ENCODE measurements at regions not wholly inside any gene's neighbourhood (a gene's known extent, or its start where the extent isn't known, plus 50 kb on each side); places are given as distances from the start of the nearest gene placed in this dataset.

DNA sequence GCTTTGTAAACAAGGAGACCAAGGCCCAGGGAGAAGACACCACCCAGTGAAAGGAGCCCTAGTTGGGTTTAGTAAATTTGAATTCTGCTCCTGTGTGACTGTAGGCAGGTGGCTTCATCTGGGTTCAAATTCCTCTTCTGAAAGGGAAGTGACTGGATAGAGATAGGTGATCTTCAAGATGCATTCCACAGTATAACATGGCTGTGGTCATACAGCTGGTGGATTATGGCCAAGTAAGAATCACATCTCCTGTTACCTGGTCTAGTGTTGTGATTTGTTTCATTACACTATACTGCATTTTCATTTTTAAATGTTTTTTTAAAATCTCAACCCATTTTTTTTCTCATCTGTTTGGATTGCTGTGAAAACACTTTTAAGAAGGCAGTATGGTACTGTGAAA is 58.0 kb upstream of the PICALM start:
- H3K9me3 Mint-ChIP-seq: no peaks in the 10 kb centered on the region
- ChIA-PET CTCF (no interaction called here), POLR2A (no interaction called here)
- ATAC-seq (no peak), DNase-seq (no peak)
- H3K4me1 Mint-ChIP-seq (ENCODE audit: low read depth): peaks cover 17% of the 10 kb centered on the region
- H3K27ac Mint-ChIP-seq: no peak overlapping the region
- no peaks in the 10 kb centered on the region for H3K36me3 Mint-ChIP-seq (ENCODE audit: low read depth)
- TF ChIP-seq, protein P1, sequence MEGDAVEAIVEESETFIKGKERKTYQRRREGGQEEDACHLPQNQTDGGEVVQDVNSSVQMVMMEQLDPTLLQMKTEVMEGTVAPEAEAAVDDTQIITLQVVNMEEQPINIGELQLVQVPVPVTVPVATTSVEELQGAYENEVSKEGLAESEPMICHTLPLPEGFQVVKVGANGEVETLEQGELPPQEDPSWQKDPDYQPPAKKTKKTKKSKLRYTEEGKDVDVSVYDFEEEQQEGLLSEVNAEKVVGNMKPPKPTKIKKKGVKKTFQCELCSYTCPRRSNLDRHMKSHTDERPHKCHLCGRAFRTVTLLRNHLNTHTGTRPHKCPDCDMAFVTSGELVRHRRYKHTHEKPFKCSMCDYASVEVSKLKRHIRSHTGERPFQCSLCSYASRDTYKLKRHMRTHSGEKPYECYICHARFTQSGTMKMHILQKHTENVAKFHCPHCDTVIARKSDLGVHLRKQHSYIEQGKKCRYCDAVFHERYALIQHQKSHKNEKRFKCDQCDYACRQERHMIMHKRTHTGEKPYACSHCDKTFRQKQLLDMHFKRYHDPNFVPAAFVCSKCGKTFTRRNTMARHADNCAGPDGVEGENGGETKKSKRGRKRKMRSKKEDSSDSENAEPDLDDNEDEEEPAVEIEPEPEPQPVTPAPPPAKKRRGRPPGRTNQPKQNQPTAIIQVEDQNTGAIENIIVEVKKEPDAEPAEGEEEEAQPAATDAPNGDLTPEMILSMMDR (IDR thresholded peaks at IDR 0.05): no peak
- H3K4me3 Mint-ChIP-seq: no peak overlapping the region
- intact Hi-C loops (cut with micrococcal nuclease): no loop called here
- H3K27me3 Mint-ChIP-seq: no peaks in the 10 kb centered on the region

DNA sequence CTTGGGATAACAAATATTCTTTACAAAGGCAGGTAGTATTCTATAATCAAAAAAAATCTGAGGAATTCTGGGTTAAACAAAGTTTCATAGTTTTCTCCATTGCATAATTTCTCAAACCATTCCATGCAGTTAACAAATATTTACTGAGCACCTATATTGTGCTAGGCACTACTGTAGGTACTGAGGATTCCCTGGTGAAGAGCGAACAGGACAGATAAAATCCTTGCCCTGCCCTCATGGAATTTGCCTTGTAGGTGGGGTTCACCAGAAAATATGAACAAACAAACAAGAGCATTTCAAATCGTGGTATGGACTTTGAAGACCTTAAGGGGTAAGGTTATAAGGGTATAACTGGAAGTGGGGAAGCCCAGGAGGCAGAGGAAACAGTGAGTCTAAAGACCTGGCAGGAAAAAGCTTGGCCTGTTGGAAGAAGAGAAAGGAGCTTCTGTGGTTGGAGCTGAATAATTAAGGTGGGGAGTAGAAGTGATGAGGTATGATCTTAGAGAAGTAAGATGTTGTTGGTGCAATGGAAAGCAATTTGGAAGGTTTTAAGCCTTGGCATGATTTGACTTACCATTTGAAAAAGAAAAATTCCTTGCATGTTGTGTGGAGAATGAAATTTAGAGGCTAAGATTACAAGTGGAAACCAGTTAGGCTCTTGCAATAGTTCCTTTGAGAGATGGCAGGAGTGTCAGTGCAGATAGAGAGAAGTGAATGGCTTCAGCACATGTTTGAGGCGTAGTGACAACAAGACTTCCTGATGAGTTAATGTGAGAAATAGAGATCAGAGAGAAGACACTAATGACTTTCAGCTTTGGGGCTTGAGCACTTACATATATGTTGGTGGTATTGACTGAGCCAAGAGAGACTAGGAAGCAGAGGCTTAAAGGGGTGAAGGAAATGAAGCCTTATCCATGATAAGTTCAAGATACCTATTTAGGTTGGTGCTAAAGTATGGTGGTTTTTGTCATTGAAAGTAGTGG is 55.7 kb upstream of the PICALM start:
- DNase-seq (no peak), ATAC-seq (peak; percentile 73)
- CTCF ChIA-PET: interaction anchor here (1.2 to 1.5 kb wide), 2 partner anchors 14 to 69 kb away, joined by 3 to 6 read pairs; no protein-coding TSS in a partner anchor
- Mint-ChIP-seq H3K27me3 (peaks cover 3% of the 10 kb centered on the region), H3K4me3 (no peak overlapping the region), H3K9me3 (no peaks in the 10 kb centered on the region), H3K36me3 (ENCODE audit: low read depth) (no peaks in the 10 kb centered on the region), H3K27ac (no peak overlapping the region), H3K4me1 (ENCODE audit: low read depth) (peaks cover 17% of the 10 kb centered on the region)
- intact Hi-C loops (cut with micrococcal nuclease): no loop called here
- TF ChIP-seq, protein P1 (IDR thresholded peaks at IDR 0.05): no peak
- POLR2A ChIA-PET: no interaction called here

DNA sequence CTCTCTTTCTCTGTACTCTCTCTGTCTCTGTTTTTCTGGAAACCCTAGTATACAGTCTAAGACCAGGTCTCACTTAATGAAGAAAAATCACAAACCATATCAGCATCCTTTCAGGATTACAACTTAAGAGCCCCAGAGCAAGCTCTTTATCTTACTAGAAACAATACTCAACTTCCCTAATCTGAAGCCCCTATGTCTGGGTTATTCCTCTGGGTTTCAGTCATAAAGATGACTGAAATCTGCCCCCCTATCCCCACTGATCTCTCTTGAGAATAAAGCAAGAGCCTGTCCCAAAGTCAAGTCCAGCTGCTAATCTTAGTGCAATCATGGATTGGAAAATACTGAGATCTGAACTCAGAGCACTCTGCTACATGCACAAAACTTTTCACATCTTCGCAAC is 53.9 kb upstream of the PICALM start:
- Mint-ChIP-seq H3K27me3 (peaks cover 3% of the 10 kb centered on the region), H3K4me1 (ENCODE audit: low read depth) (peaks cover 20% of the 10 kb centered on the region), H3K9me3 (no peaks in the 10 kb centered on the region), H3K27ac (no peak overlapping the region), H3K4me3 (no peak overlapping the region), H3K36me3 (ENCODE audit: low read depth) (no peaks in the 10 kb centered on the region)
- TF ChIP-seq, protein P1 (IDR thresholded peaks at IDR 0.05): no peak
- ATAC-seq (no peak), DNase-seq (no peak)
- ChIA-PET POLR2A (no interaction called here), CTCF (interaction anchor here (0.8 to 1.0 kb wide), 3 partner anchors 8 to 81 kb away, joined by 3 read pairs; no protein-coding TSS in a partner anchor)
- intact Hi-C loops (cut with micrococcal nuclease): no loop called here

DNA sequence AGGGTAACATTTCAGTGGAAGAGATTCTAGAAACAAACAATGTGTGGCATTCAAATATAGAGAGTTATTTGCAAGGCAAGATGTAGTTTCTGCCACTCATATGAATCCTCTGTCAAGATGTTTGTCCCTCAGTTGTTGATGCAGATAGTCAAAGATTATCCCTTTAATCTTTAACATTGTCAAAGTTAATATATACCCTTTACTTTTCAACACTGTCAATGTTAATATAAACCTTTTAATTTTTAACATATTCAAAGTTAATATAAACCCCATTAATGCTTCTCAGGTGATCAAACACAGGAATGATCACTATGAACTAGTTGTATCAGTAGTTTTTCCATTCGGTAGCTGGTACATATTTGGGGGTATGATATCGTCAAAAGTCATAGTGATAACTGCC is 51.9 kb upstream of the PICALM start:
- CTCF ChIA-PET: no interaction called here
- DNase-seq: no peak
- TF ChIP-seq, protein P1 (IDR thresholded peaks at IDR 0.05): no peak
- POLR2A ChIA-PET: no interaction called here
- no peak for ATAC-seq
- Mint-ChIP-seq H3K4me3 (no peak overlapping the region), H3K9me3 (no peaks in the 10 kb centered on the region), H3K27me3 (peaks cover 3% of the 10 kb centered on the region), H3K27ac (no peak overlapping the region), H3K4me1 (ENCODE audit: low read depth) (peaks cover 40% of the 10 kb centered on the region), H3K36me3 (ENCODE audit: low read depth) (no peaks in the 10 kb centered on the region)
- intact Hi-C loops (cut with micrococcal nuclease): no loop called here

DNA sequence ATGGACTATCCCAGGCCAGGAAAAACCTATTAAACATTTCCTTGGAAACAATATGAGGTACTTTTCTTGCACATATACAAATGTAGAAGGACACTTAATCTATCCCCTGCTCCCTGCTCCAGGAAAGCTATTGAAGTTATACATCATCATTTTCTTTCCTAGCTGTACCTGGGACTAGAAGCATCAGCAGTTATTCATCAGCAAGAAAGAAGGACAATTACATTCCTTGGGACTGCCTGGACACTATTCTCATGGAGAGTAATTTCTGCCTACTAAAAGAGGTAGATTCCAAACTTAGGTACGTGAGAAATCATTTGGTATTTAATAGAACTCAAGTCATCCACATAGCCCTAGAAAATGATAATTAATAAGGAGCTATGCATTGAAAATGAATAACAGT is 51.0 kb upstream of the PICALM start:
- CTCF ChIA-PET: interaction anchor here (1.1 kb wide), 1 partner anchor 78 kb away, joined by 3 read pairs; no protein-coding TSS in a partner anchor

More for the DNA sequence above, 51.0 kb upstream of the PICALM start:
- H3K27ac Mint-ChIP-seq: no peak overlapping the region
- peaks cover 44% of the 10 kb centered on the region for H3K4me1 Mint-ChIP-seq (ENCODE audit: low read depth)
- no peaks in the 10 kb centered on the region for H3K9me3 Mint-ChIP-seq
- no peaks in the 10 kb centered on the region for H3K36me3 Mint-ChIP-seq (ENCODE audit: low read depth)
- ATAC-seq (no peak), DNase-seq (no peak)
- H3K4me3 Mint-ChIP-seq: no peak overlapping the region
- TF ChIP-seq, protein P1 (IDR thresholded peaks at IDR 0.05): no peak
- H3K27me3 Mint-ChIP-seq: peaks cover 3% of the 10 kb centered on the region
- intact Hi-C loops (cut with micrococcal nuclease): loop anchor here (5.0 kb wide), 2 partner anchors 72 to 73 kb away; no protein-coding TSS in a partner anchor
- POLR2A ChIA-PET: no interaction called here
